KOPT-K1 (cell line): ENCODE measurements at regions not wholly inside any gene's neighbourhood (a gene's known extent, or its start where the extent isn't known, plus 50 kb on each side); places are given as distances from the start of the nearest gene placed in this dataset.

ENCODE experiments used
- H3K27ac ChIP-seq: fragments of 200-600 bp; sonication (generic); 2 replicates; pipeline ENCODE4 v1.5.1; 2016; ENCODE audit warnings: antibody characterized with exemption, mild to moderate bottlenecking, low read depth, low read length; ENCODE audit not compliant: poor library complexity, severe bottlenecking
- H3K36me3 ChIP-seq: fragments of 200-600 bp; sonication (generic); 2 replicates; pipeline ENCODE4 v1.5.1; 2017; ENCODE audit warnings: antibody characterized with exemption, mild to moderate bottlenecking, low read length, moderate library complexity; ENCODE audit not compliant: insufficient read depth
- H3K9me3 ChIP-seq: fragments of 200-600 bp; sonication (generic); 2 replicates; pipeline ENCODE4 v1.5.1; 2017; ENCODE audit warnings: antibody characterized with exemption, low read length, mild to moderate bottlenecking; ENCODE audit not compliant: insufficient read depth, poor library complexity, severe bottlenecking

DNA sequence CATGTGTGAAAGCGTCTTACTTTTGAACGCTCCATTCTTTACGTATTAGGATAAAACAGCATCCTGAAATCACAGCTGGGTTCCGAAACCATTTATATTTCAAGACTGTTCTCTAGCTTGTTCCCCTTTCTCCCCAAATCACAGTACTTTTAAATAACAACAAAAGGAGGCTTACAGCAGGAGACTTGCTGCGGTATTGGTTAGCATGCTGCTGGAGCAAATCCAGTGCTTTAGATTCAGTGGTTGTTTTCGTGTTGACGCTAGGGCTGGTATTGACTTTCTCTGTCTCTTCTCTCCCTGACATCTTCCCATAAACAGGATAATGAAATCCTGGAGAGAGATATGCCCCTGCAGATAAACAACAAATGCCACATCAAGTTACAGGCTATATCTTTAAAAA is 103.1 kb downstream of the ZNF608 start:
- H3K36me3 ChIP-seq, result no peaks in the 10 kb centered on the region
- H3K9me3 ChIP-seq, result no peaks in the 10 kb centered on the region

GRCh38 chr5:124642151-124642550 is 104.3 kb downstream of the ZNF608 start:
- Histone ChIP-seq H3K27ac (no peak overlapping the region), H3K36me3 (no peaks in the 10 kb centered on the region)

More for the DNA sequence above, 103.1 kb downstream of the ZNF608 start:
- H3K27ac ChIP-seq, result no peak overlapping the region

GRCh38 chr5:124641154-124641792 is 105.2 kb downstream of the ZNF608 start:
- no peaks in the 10 kb centered on the region for H3K36me3 ChIP-seq
- H3K9me3 ChIP-seq, result no peaks in the 10 kb centered on the region
- H3K27ac ChIP-seq, result no peak overlapping the region

More at GRCh38 chr5:124642151-124642550, 104.3 kb downstream of the ZNF608 start:
- no peaks in the 10 kb centered on the region for H3K9me3 ChIP-seq

DNA sequence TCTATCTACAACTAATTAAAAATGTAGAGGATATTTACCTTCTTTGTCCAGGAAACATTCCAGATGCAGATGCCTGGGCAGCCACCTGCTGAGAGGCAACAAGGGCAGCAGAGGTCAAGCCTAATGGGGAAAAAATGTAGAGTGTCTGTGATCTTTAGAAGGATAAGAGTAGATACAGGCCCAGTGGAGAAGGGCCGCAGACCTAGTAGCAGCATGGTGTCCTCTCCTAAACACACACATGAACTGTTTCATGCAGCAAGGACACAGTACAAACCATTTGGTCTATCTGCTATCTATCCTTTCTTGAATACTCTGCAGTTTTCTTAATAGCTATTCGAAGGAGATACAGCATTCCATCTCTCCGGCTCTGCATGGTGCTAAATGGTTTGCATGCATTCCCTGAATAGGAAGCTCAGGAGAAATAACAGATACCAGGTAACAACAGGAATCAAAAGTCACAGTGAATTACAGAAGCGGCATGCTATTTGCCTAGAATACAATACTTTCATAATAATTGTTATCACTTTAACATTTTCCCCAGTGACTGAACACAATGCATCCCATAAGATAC is 107.3 kb downstream of the ZNF608 start:
- Histone ChIP-seq H3K9me3 (no peaks in the 10 kb centered on the region), H3K27ac (no peak overlapping the region), H3K36me3 (no peaks in the 10 kb centered on the region)

DNA sequence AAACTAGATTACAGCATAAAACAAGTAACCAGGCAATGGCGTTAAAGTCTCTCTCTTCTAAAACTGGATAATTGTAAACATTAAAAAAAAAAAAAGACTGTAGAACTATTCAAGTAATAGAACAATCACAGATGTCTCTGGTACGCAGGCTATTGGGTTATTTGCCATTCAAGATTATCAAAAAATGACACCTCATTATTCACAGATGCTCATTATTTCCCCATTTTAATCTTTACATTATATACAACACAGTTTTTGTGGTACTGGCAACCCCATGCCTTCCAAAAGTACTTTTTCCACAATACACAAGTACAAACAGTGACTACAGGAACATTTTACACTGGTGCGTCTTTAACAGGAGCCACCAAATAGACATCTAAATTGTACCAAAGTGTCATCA is 109.4 kb downstream of the ZNF608 start:
- Histone ChIP-seq H3K36me3 (no peaks in the 10 kb centered on the region), H3K27ac (no peak overlapping the region), H3K9me3 (no peaks in the 10 kb centered on the region)

GRCh38 chr5:124634741-124635323 is 111.6 kb downstream of the ZNF608 start:
- no peak overlapping the region for H3K27ac ChIP-seq
- no peaks in the 10 kb centered on the region for H3K36me3 ChIP-seq
- H3K9me3 ChIP-seq, result no peaks in the 10 kb centered on the region

GRCh38 chr5:124634228-124634739 is 112.2 kb downstream of the ZNF608 start:
- no peaks in the 10 kb centered on the region for H3K9me3 ChIP-seq
- no peak overlapping the region for H3K27ac ChIP-seq
- no peaks in the 10 kb centered on the region for H3K36me3 ChIP-seq

DNA sequence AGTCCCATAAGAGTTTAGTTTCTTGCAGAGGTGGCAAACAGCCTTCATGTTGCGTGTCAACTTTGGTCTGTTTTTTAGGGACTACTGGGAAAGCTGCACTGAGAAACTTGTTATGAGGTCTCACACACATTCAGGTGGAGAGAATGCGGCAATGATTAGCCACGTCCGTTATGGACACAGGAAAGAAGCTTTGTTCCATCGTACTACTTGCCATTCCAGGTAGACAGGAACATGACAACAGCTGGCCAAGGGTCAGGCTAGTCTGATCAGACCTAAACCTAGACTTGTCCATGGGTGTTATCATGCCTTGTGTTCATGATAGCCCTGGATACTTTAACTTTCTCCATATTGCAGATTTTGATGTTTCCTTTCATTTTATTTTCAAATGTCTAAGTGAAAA is 113.2 kb downstream of the ZNF608 start:
- H3K36me3 ChIP-seq, result no peaks in the 10 kb centered on the region
- H3K9me3 ChIP-seq, result no peaks in the 10 kb centered on the region
- H3K27ac ChIP-seq, result no peak overlapping the region

DNA sequence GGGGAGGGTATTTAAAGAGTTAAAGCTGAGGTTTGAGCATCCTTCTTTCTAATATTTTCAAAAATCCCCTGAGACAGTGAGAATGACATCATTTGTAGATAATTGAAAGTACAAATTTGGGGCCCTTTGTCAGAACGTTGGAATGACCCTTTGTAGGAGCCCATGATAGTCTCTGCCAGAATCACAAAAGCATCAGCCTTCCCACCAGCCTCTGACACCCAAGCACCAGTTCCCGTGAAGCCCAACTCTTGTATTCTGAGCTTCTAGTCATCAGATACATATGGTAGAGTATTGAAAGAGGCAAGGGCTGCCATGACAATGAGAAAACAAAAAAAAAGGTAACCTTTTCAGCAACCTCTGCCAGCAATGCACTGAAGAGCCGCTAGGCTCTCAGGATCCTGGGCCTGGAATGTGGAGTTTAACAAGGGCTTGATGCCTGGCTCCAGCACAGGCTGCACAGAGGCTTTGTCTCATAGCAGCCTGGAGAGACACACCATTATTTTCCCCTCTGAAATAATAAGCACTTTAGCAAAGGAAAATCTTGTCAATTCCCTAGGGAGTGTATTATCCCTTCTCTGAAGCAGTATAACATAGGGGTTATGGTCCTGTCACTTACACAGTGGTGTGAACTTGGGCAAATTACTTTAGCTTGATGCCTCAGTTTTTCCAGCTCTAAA is 114.4 kb downstream of the ZNF608 start:
- H3K9me3 ChIP-seq, result no peaks in the 10 kb centered on the region
- no peaks in the 10 kb centered on the region for H3K36me3 ChIP-seq
- no peak overlapping the region for H3K27ac ChIP-seq

DNA sequence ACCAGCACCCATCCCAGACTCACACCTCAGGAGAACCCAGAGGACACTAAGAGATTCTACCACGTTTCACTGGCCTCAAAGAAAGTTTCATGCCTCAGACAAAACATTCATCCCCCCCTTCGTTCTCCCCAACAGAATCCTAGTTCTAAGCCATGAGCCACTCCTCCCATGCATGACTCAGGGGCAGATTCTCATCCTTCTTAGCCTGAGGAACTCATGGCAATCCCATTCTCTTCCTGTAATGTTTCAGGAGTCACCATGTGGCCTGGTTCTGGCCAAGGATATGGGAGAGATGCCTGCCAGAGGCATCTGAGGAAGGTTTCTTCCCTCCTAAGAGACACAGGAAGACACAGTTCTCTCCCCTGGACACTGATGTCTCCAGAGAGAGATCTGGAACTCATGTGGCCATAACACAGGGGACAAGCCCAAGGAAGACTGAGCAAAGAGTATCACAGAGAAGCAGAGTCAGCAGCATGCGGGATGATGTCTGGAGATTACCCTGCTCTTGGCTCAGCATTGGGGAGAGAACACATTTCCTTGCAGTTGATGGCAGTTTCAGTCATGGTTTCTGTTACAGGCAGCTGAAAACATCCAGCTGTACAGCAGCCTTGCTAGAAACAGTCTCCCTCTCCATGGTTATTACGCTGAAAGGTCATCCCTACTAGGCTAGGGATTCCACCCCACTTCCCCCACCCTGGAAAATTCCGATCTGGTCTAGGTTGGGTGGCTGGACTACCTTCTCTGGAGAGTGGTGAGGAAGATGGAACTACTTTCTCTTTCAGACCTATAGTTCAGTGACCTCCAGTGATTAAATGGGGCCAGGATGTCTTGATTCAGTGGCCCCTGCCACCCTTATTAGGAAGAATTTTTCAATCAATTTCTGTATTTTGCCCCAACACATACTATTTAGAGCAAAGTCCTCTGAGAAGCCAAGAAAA is 115.4 kb downstream of the ZNF608 start:
- Histone ChIP-seq H3K36me3 (no peaks in the 10 kb centered on the region), H3K27ac (no peak overlapping the region), H3K9me3 (no peaks in the 10 kb centered on the region)

DNA sequence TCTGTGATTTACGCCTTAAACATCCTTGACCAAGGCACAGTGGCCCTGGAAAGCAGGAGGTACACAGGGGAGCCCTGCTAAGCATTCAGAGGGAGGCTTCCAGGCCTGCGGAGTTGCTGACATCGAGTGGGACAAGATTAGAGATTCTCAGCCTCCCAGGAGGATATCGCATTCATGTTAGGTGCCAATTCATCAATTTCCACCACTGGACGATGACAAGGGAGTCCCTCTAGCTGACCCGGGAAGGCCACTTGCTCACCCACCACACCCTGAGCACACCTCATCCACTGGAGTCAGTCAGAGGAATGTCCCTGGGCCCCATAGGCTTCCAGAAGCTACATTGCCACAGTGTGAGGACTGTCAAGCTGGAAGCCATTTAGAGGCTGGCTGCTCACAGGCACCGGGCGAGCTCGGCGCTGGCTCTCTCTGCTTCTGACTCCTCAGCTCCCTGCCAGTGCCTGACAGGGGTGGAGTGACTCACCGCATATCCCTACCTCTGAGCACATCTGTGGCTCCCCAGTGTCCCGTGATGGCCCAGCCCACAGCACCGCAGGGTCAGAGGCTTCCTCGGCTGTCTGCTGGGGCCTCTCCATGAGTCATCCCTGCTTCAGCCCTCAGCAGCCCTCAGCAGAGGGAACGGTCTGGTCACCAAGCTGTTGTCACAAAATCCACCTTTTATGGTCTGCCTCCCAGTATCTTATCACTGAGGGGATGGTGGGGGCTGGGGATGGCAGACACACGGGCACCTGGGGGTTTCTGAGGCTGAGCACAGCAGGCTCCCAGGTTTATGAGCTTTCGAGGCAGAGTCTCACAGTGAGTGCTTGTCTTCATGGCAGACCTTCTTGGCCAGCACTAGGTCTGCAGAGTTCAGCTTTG is 117.5 kb downstream of the ZNF608 start:
- Histone ChIP-seq H3K9me3 (no peaks in the 10 kb centered on the region), H3K27ac (no peak overlapping the region), H3K36me3 (no peaks in the 10 kb centered on the region)

- Histone ChIP-seq H3K9me3 (no peaks in the 10 kb centered on the region), H3K27ac (no peak overlapping the region), H3K36me3 (no peaks in the 10 kb centered on the region)
Observed at GRCh38 chr5:124627815-124628595, 118.4 kb downstream of the ZNF608 start.

GRCh38 chr5:124626053-124626452 is 120.4 kb downstream of the ZNF608 start:
- no peak overlapping the region for H3K27ac ChIP-seq
- no peaks in the 10 kb centered on the region for H3K9me3 ChIP-seq
- H3K36me3 ChIP-seq, result no peaks in the 10 kb centered on the region
